NCI-H2107 (cell line): ENCODE measurements at regions not wholly inside any gene's neighbourhood (a gene's known extent, or its start where the extent isn't known, plus 50 kb on each side); places are given as distances from the start of the nearest gene placed in this dataset.
"Not testable (repeated sequence)": the region's sequence is repeated elsewhere in the genome, so short reads cannot be mapped to it uniquely, and the experiment has no call there.

Source experiments
- DNase-seq: peaks from one replicate; lab custom pipeline; 2025; lab: John Stamatoyannopoulos, UW

GRCh38 chr2:7724336-7724735 is 807.1 kb downstream of the RNF144A start:
- DNase-seq = no peak

- DNase-seq = no peak
Observed at GRCh38 chr2:7725171-7725849, 808.1 kb downstream of the RNF144A start.

- no peak for DNase-seq
Observed at GRCh38 chr2:7725850-7726242, 808.6 kb downstream of the RNF144A start.

- DNase-seq = no peak
Observed at GRCh38 chr2:7726989-7727388, 809.8 kb downstream of the RNF144A start.

GRCh38 chr2:7728388-7728787 is 811.2 kb downstream of the RNF144A start:
- DNase-seq = no peak

- no peak for DNase-seq
Observed at GRCh38 chr2:7730449-7730848, 813.2 kb downstream of the RNF144A start.

GRCh38 chr2:7730990-7731389 is 813.8 kb downstream of the RNF144A start:
- no peak for DNase-seq

- no peak for DNase-seq
Observed at GRCh38 chr2:7732497-7732896, 815.3 kb downstream of the RNF144A start.

- DNase-seq = no peak
Observed at GRCh38 chr2:7736646-7737305, 819.6 kb downstream of the RNF144A start.

GRCh38 chr2:7738596-7738995 is 821.4 kb downstream of the RNF144A start:
- no peak for DNase-seq

GRCh38 chr2:7740114-7740513 is 822.9 kb downstream of the RNF144A start:
- DNase-seq = no peak

- no peak for DNase-seq
Observed at GRCh38 chr2:7742301-7742700, 825.1 kb downstream of the RNF144A start.

- no peak for DNase-seq
Observed at GRCh38 chr2:7744827-7745226, 827.6 kb downstream of the RNF144A start.

- DNase-seq = no peak
Observed at GRCh38 chr2:7745369-7745768, 828.2 kb downstream of the RNF144A start.

GRCh38 chr2:7748717-7749415 is 831.7 kb downstream of the RNF144A start:
- DNase-seq = no peak

- DNase-seq = no peak
Observed at GRCh38 chr2:7749895-7750559, 832.8 kb downstream of the RNF144A start.

- DNase-seq = no peak
Observed at GRCh38 chr2:7752291-7752690, 835.1 kb downstream of the RNF144A start.

- no peak for DNase-seq
Observed at GRCh38 chr2:7753777-7754176, 836.6 kb downstream of the RNF144A start.

GRCh38 chr2:7755879-7756278 is 838.7 kb downstream of the RNF144A start:
- no peak for DNase-seq

GRCh38 chr2:7758073-7758759 is 841.0 kb downstream of the RNF144A start:
- DNase-seq = no peak

- DNase-seq = no peak
Observed at GRCh38 chr2:7759898-7760297, 842.7 kb downstream of the RNF144A start.

- not testable (repeated sequence) for DNase-seq
Observed at GRCh38 chr2:7763418-7763817, 846.2 kb downstream of the RNF144A start.
